Omental fat pad (tissue), 3 donors: ENCODE measurements at regions not wholly inside any gene's neighbourhood (a gene's known extent, or its start where the extent isn't known, plus 50 kb on each side); places are given as distances from the start of the nearest gene placed in this dataset.

Source experiments
- ATAC-seq: fragments of 150-250 bp; one replicate; pipeline ENCODE4 v1.9.1; 2016; ENCODE audit warnings: mild to moderate bottlenecking, moderate library complexity; ENCODE audit not compliant: low FRiP score
- DNase-seq: peaks from one replicate; pipeline ENCODE4 v3.0.0-alpha.2; 2019; ENCODE audit warnings: low spot score
- CTCF ChIP-seq, 3 donors: fragments of 450-650 bp; IDR thresholded peaks; one replicate each; pipeline ENCODE4 v1.5.1; 2016 to 2017; ENCODE audit warnings: antibody characterized with exemption in 3 of 3, mild to moderate bottlenecking in 3 of 3, moderate library complexity in 2 of 3

GRCh38 chr4:152164561-152164960 is 371.3 kb downstream of the FBXW7 start:
- DNase-seq = no peak
- TF ChIP-seq CTCF (IDR thresholded peaks at IDR 0.05) = no peak
- no peak for ATAC-seq

DNA sequence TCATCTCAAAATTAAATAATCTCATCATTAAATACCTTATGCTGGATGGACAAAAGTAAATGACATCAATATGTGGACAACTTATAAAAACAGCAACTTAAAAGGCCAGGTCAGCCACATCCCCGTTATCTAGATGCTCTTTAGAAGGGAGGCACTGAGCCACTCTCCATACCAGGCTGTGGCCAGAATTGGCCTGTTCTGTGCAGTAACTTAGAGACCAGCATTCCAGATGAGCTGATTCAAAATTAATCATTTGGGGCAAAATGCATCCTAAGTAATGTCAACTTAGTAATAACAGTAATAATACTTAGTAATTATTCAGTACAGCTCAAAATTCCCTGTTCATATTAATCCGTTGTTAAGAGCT is 373.6 kb downstream of the FBXW7 start:
- no peak for ATAC-seq
- TF ChIP-seq CTCF (IDR thresholded peaks at IDR 0.05) = no peak
- no peak for DNase-seq

DNA sequence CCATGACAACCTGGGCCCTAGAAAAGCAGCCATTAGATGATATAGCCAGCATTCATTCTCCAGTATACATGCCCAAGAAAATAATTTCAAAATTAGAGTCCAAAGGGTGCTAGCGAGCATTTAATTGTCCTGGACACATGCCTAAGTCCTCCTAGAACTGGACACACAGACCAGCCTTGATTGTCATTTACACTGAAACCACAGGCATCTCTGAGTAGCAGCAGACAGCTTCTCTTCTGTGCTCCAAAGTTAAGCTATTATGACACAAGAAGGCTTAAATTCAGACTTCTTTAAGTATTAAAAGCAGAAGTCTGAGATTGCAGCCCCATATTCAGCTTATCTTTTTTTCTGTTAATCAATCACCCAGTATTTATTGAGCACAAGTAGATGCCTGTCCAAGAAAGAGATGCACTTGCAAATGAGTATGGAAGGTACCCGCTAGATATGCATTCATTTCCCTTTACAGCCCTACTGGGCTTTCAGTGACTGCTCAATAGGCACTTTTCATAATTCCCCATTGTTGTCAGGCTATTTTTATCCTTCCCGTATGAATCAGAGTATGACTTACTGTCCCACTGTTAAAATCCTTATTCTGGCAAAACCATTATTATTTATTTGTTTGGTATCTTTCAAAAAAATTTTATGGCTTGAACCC is 374.1 kb downstream of the FBXW7 start:
- ATAC-seq = no peak
- no peak for DNase-seq
- TF ChIP-seq CTCF (IDR thresholded peaks at IDR 0.05) = no peak

- ATAC-seq = no peak
- no peak for TF ChIP-seq CTCF (IDR thresholded peaks at IDR 0.05)
- DNase-seq = no peak
These were observed 375.6 kb downstream of the FBXW7 start for GRCh38 chr4:152160225-152160800.

GRCh38 chr4:152159773-152160172 is 376.1 kb downstream of the FBXW7 start:
- ATAC-seq = no peak
- no peak for TF ChIP-seq CTCF (IDR thresholded peaks at IDR 0.05)
- DNase-seq = no peak

- DNase-seq = no peak
- no peak for ATAC-seq
- no peak for TF ChIP-seq CTCF (IDR thresholded peaks at IDR 0.05)
These were observed 377.7 kb downstream of the FBXW7 start for GRCh38 chr4:152158225-152158624.

GRCh38 chr4:152157629-152158028 is 378.3 kb downstream of the FBXW7 start:
- ATAC-seq = no peak
- TF ChIP-seq CTCF (IDR thresholded peaks at IDR 0.05) = no peak
- DNase-seq = no peak
